A549 (cell line): ENCODE measurements at regions not wholly inside any gene's neighbourhood (a gene's known extent, or its start where the extent isn't known, plus 50 kb on each side); places are given as distances from the start of the nearest gene placed in this dataset.

Experiments used
- ATAC-seq, 2 experiments: fragments of 200-7000 bp in 1 of 2; fragments of >200 bp in 1 of 2; cut with Nextera tagmentation in 1 of 2; cut with Tn5 transposase in 1 of 2; 3 replicates each; pipeline versions ENCODE4 v1.8.0 to v1.9.1; 2018 to 2020; ENCODE audit warnings: mild to moderate bottlenecking in 1 of 2, moderate library complexity in 1 of 2
- CTCF ChIA-PET: fragments of 300-600 bp; sonication (Branson Sonifier 250); formaldehyde crosslinking; extraction: SDS; loops from one replicate; lab custom pipeline; 2021; ENCODE audit warnings: antibody characterized with exemption, inconsistent platforms; lab: Yijun Ruan, JAX
- POLR2A ChIA-PET: fragments of 350-600 bp; formaldehyde crosslinking; extraction: SDS; loops from one replicate; lab custom pipeline; 2021; ENCODE audit warnings: antibody characterized with exemption, inconsistent platforms; lab: Yijun Ruan, JAX
- DNase-seq, 2 experiments: peaks; one replicate each; pipeline versions ENCODE4 v3.0.0 to v3.0.0-alpha.2; 2011 to 2016; ENCODE audit warnings: low read depth in 1 of 2, low spot score in 1 of 2
- FAIRE-seq: peaks from 2 replicates; lab custom pipeline; 2011; peaks lifted over from hg19 to GRCh38; lab: Jason Lieb, UNC
- H3K27ac ChIP-seq, 2 experiments: fragments of >200 bp; sonication (Bioruptor Twin); formaldehyde crosslinking; 3 replicates each; pipeline ENCODE4 v1.5.1; 2016 to 2017
- H3K4me1 ChIP-seq: fragments of >200 bp; sonication (Bioruptor Twin); formaldehyde crosslinking; 3 replicates; pipeline ENCODE4 v1.6.1; 2016
- H3K4me2 ChIP-seq: fragments of >200 bp; sonication (Bioruptor Twin); formaldehyde crosslinking; 3 replicates; pipeline ENCODE4 v1.6.1; 2016
- H3K4me3 ChIP-seq: fragments of >200 bp; sonication (Bioruptor Twin); formaldehyde crosslinking; 3 replicates; pipeline ENCODE4 v1.5.1; 2016
- H3K9me3 ChIP-seq: fragments of >200 bp; sonication (Bioruptor Twin); formaldehyde crosslinking; 3 replicates; pipeline ENCODE4 v1.6.1; 2016
- CBX8 ChIP-seq: fragments of 200-600 bp; sonication (generic); IDR thresholded peaks from 2 replicates; pipeline ENCODE4 v1.6.1; 2016
- CHD2 ChIP-seq: fragments of 150-350 bp; IDR thresholded peaks from 2 replicates; pipeline ENCODE4 v1.6.1; 2014; ENCODE audit warnings: low read length; ENCODE audit not compliant: partially characterized antibody
- CHD4 ChIP-seq: fragments of 200-600 bp; sonication (generic); IDR thresholded peaks from 2 replicates; pipeline ENCODE4 v1.6.1; 2016; ENCODE audit warnings: antibody characterized with exemption, mild to moderate bottlenecking, borderline replicate concordance
- EHF ChIP-seq: fragments of 250-450 bp; sonication (Bioruptor Pico); IDR thresholded peaks from 2 replicates; pipeline ENCODE4 v1.5.0; 2020; ENCODE audit warnings: mild to moderate bottlenecking
- FOXS1 ChIP-seq: fragments of 250-450 bp; sonication (Bioruptor Pico); IDR thresholded peaks from 2 replicates; pipeline ENCODE4 v1.5.0; 2020; ENCODE audit warnings: mild to moderate bottlenecking, moderate library complexity
- HDAC2 ChIP-seq: fragments of 200-600 bp; sonication (generic); IDR thresholded peaks from 2 replicates; pipeline ENCODE4 v1.6.1; 2016
- KDM5A ChIP-seq: fragments of 200-600 bp; sonication (generic); IDR thresholded peaks from 2 replicates; pipeline ENCODE4 v1.6.1; 2016; ENCODE audit warnings: antibody characterized with exemption, mild to moderate bottlenecking
- MAFK ChIP-seq: fragments of 450-650 bp; IDR thresholded peaks from 2 replicates; pipeline ENCODE4 v1.6.1; 2014; ENCODE audit not compliant: partially characterized antibody
- MAZ ChIP-seq: fragments of 150-350 bp; IDR thresholded peaks from 2 replicates; pipeline ENCODE4 v1.6.1; 2014; ENCODE audit warnings: antibody characterized with exemption, low read depth, low read length, borderline replicate concordance
- MYC ChIP-seq: IDR thresholded peaks from 2 replicates; pipeline ENCODE4 v1.6.1; 2012; ENCODE audit warnings: mild to moderate bottlenecking, inconsistent platforms, low read length, improper control_type of control experiment, borderline replicate concordance
- PHF8 ChIP-seq: fragments of 200-600 bp; sonication (generic); IDR thresholded peaks from 2 replicates; pipeline ENCODE4 v1.6.1; 2016; ENCODE audit warnings: low read depth, mild to moderate bottlenecking, antibody characterized with exemption, moderate library complexity, borderline replicate concordance
- POLR2A ChIP-seq: IDR thresholded peaks from 2 replicates; pipeline ENCODE4 v1.6.1; 2012; ENCODE audit warnings: mild to moderate bottlenecking, low read length
- POLR2AphosphoS2 ChIP-seq: conservative IDR thresholded peaks from 2 replicates; pipeline ENCODE4 v1.6.1; 2012; ENCODE audit warnings: low read length, improper control_type of control experiment, inconsistent platforms
- SREBF2 ChIP-seq: fragments of 450-650 bp; IDR thresholded peaks from 2 replicates; pipeline ENCODE4 v1.6.1; 2014; ENCODE audit warnings: mild to moderate bottlenecking, moderate library complexity
- TP53 ChIP-seq: fragments of 250-450 bp; sonication (Bioruptor Pico); IDR thresholded peaks from 2 replicates; pipeline ENCODE4 v1.5.0; 2021; ENCODE audit warnings: mild to moderate bottlenecking, moderate library complexity
- WGBS: methylation state at CpG from one replicate; pipeline ENCODE4 v1.1.6; 2017; ENCODE audit errors: missing lambda C conversion rate; 5-methylcytosine and 5-hydroxymethylcytosine counted together
- TF ChIP-seq, protein P1 (sequence below): IDR thresholded peaks from 2 replicates; pipeline ENCODE4 v1.6.1; 2012
- TF ChIP-seq, protein P2 (sequence below): fragments of >200 bp; sonication (Bioruptor Twin); formaldehyde crosslinking; IDR thresholded peaks from 3 replicates; pipeline ENCODE4 v1.5.1; 2016
- TF ChIP-seq, protein P3 (sequence below): fragments of >200 bp; sonication (Bioruptor Twin); formaldehyde crosslinking; IDR thresholded peaks from 2 replicates; pipeline ENCODE4 v1.6.1; 2016
- TF ChIP-seq, protein P4 (sequence below): IDR thresholded peaks from 2 replicates; pipeline ENCODE4 v1.6.1; 2012
- TF ChIP-seq, protein P5 (sequence below): fragments of 200-600 bp; sonication (generic); IDR thresholded peaks from 2 replicates; pipeline ENCODE4 v1.6.1; 2016; ENCODE audit warnings: antibody characterized with exemption, mild to moderate bottlenecking, moderate library complexity

DNA sequence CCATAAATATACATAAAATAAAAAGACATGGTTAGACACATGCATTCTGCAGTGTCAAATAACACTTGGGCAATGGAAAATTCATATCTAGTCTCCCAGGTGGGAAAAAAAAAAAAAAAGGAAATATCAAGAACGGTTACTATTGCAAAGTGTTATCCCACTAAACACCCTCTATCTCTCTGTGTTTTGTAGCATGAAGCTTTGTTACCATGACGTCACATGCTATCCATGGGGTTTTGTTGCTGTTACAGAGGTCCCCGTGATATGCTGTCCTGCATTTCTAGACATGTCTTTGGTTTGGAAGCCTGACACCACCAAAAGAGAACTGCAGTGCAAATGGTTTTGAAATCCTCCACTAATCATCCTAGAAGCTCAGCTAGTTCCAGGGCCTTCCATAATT lies 50.7 kb upstream of the TLR3 start:
- no peaks in the 10 kb centered on the region for H3K9me3 ChIP-seq
- 51% methylated on average over 3 of the region's 3 CpGs for WGBS
- no peak for TF ChIP-seq CHD2
- TF ChIP-seq KDM5A, result no peak
- TF ChIP-seq, protein P1, sequence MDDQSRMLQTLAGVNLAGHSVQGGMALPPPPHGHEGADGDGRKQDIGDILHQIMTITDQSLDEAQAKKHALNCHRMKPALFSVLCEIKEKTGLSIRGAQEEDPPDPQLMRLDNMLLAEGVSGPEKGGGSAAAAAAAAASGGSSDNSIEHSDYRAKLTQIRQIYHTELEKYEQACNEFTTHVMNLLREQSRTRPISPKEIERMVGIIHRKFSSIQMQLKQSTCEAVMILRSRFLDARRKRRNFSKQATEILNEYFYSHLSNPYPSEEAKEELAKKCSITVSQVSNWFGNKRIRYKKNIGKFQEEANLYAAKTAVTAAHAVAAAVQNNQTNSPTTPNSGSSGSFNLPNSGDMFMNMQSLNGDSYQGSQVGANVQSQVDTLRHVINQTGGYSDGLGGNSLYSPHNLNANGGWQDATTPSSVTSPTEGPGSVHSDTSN, result no peak
- no peak for TF ChIP-seq CHD4
- TF ChIP-seq TP53 (CRISPR knock-in tag), result no peak
- TF ChIP-seq MAZ, result no peak
- TF ChIP-seq, protein P2, sequence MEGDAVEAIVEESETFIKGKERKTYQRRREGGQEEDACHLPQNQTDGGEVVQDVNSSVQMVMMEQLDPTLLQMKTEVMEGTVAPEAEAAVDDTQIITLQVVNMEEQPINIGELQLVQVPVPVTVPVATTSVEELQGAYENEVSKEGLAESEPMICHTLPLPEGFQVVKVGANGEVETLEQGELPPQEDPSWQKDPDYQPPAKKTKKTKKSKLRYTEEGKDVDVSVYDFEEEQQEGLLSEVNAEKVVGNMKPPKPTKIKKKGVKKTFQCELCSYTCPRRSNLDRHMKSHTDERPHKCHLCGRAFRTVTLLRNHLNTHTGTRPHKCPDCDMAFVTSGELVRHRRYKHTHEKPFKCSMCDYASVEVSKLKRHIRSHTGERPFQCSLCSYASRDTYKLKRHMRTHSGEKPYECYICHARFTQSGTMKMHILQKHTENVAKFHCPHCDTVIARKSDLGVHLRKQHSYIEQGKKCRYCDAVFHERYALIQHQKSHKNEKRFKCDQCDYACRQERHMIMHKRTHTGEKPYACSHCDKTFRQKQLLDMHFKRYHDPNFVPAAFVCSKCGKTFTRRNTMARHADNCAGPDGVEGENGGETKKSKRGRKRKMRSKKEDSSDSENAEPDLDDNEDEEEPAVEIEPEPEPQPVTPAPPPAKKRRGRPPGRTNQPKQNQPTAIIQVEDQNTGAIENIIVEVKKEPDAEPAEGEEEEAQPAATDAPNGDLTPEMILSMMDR, result no peak
- no peak for TF ChIP-seq FOXS1 (CRISPR knock-in tag)
- TF ChIP-seq MYC, result no peak
- TF ChIP-seq, protein P3, sequence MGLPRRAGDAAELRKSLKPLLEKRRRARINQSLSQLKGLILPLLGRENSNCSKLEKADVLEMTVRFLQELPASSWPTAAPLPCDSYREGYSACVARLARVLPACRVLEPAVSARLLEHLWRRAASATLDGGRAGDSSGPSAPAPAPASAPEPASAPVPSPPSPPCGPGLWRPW, result no peak
- TF ChIP-seq, protein P4, sequence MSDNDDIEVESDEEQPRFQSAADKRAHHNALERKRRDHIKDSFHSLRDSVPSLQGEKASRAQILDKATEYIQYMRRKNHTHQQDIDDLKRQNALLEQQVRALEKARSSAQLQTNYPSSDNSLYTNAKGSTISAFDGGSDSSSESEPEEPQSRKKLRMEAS, result no peak
- TF ChIP-seq, protein P5, sequence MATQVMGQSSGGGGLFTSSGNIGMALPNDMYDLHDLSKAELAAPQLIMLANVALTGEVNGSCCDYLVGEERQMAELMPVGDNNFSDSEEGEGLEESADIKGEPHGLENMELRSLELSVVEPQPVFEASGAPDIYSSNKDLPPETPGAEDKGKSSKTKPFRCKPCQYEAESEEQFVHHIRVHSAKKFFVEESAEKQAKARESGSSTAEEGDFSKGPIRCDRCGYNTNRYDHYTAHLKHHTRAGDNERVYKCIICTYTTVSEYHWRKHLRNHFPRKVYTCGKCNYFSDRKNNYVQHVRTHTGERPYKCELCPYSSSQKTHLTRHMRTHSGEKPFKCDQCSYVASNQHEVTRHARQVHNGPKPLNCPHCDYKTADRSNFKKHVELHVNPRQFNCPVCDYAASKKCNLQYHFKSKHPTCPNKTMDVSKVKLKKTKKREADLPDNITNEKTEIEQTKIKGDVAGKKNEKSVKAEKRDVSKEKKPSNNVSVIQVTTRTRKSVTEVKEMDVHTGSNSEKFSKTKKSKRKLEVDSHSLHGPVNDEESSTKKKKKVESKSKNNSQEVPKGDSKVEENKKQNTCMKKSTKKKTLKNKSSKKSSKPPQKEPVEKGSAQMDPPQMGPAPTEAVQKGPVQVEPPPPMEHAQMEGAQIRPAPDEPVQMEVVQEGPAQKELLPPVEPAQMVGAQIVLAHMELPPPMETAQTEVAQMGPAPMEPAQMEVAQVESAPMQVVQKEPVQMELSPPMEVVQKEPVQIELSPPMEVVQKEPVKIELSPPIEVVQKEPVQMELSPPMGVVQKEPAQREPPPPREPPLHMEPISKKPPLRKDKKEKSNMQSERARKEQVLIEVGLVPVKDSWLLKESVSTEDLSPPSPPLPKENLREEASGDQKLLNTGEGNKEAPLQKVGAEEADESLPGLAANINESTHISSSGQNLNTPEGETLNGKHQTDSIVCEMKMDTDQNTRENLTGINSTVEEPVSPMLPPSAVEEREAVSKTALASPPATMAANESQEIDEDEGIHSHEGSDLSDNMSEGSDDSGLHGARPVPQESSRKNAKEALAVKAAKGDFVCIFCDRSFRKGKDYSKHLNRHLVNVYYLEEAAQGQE, result no peak
- TF ChIP-seq POLR2AphosphoS2, result no peak
- CTCF ChIA-PET, result interaction anchor here (0.6 to 5.7 kb wide), 3 partner anchors 150 to 979 kb away, joined by 4 to 110 read pairs (median 4); no protein-coding TSS in a partner anchor
- POLR2A ChIA-PET, result no interaction called here
- H3K4me3 ChIP-seq, result no peak overlapping the region
- ATAC-seq (no peak), FAIRE-seq (no peak), DNase-seq (no peak)
- H3K27ac ChIP-seq, result no peak overlapping the region
- H3K4me1 ChIP-seq, result no peaks in the 10 kb centered on the region
- H3K4me2 ChIP-seq, result no peak overlapping the region

DNA sequence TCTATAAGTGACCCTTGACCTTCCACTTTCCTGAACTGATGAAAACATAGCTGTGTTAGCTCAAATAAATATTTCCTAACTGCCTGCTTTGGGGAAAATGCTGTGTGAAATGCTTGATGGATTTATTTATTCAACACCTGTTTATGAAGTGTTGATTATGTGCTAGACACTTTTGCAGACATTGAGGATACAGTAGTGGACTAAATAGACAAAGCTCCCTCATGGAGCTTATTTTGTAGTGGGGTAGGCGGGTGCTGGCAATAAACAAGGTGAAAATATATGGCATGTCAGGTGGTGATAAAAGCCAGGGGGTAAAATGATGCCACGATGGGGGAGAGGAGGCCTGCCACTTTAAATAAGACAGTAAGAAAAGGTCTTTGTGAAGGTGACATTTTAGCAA lies 50.2 kb upstream of the TLR3 start:
- ChIA-PET POLR2A (no interaction called here), CTCF (interaction anchor here (0.6 to 5.7 kb wide), 5 partner anchors 119 to 979 kb away, joined by 3 to 110 read pairs (median 4); no protein-coding TSS in a partner anchor)
- H3K4me3 ChIP-seq, result no peak overlapping the region
- H3K27ac ChIP-seq, result no peak overlapping the region
- H3K9me3 ChIP-seq, result no peaks in the 10 kb centered on the region
- TF ChIP-seq PHF8, result no peak
- no peak for TF ChIP-seq MAFK
- TF ChIP-seq POLR2A, result no peak
- TF ChIP-seq EHF, result no peak
- TF ChIP-seq, protein P3, result no peak
- TF ChIP-seq CBX8, result no peak
- no peak for TF ChIP-seq HDAC2
- TF ChIP-seq FOXS1 (CRISPR knock-in tag), result no peak
- TF ChIP-seq, protein P5, result no peak
- no peak for TF ChIP-seq SREBF2
- TF ChIP-seq MAZ, result no peak
- DNase-seq (no peak), FAIRE-seq (no peak), ATAC-seq (no peak)
- H3K4me1 ChIP-seq, result no peaks in the 10 kb centered on the region
- no peak overlapping the region for H3K4me2 ChIP-seq
- 24% methylated on average over 2 of the region's 2 CpGs for WGBS
